K562 (cell line): ENCODE measurements at regions not wholly inside any gene's neighbourhood (a gene's known extent, or its start where the extent isn't known, plus 50 kb on each side); places are given as distances from the start of the nearest gene placed in this dataset.
A peak's percentile ranks its signal among the peaks of the same experiment; 100 is the strongest.

ENCODE experiments used
- BRD9 ChIP-seq: fragments of 450-650 bp; IDR thresholded peaks from 2 replicates; pipeline ENCODE4 v1.6.1; 2018; ENCODE audit warnings: low read depth; ENCODE audit not compliant: partially characterized antibody
- DNMT1 ChIP-seq: fragments of 450-650 bp; IDR thresholded peaks from 2 replicates; pipeline ENCODE4 v1.6.1; 2016; ENCODE audit warnings: antibody characterized with exemption, mild to moderate bottlenecking
- FOXA1 ChIP-seq: fragments of 450-650 bp; IDR thresholded peaks from 2 replicates; pipeline ENCODE4 v1.6.1; 2016; ENCODE audit warnings: mild to moderate bottlenecking, borderline replicate concordance
- FOXP1 ChIP-seq: sonication (generic); formaldehyde crosslinking; IDR thresholded peaks from 2 replicates; pipeline ENCODE4 v1.8.0; 2022; ENCODE audit warnings: mild to moderate bottlenecking, missing genetic modification reagents
- MCM2 ChIP-seq: fragments of 450-650 bp; IDR thresholded peaks from 2 replicates; pipeline ENCODE4 v1.6.1; 2017; ENCODE audit warnings: low read depth, mild to moderate bottlenecking
- PTRF ChIP-seq: fragments of 450-650 bp; IDR thresholded peaks from 2 replicates; pipeline ENCODE4 v1.6.1; 2016; ENCODE audit warnings: mild to moderate bottlenecking, missing genetic modification characterization, missing compliant biosample characterization
- TCF7L2 ChIP-seq: fragments of 150-350 bp; IDR thresholded peaks from 2 replicates; pipeline ENCODE4 v1.6.1; 2016; ENCODE audit warnings: low read depth, mild to moderate bottlenecking, low read length, moderate library complexity
- TF ChIP-seq, protein P1 (sequence below): sonication (generic); formaldehyde crosslinking; IDR thresholded peaks from 2 replicates; pipeline ENCODE4 v1.8.0; 2023; ENCODE audit warnings: mild to moderate bottlenecking, missing genetic modification reagents
- TF ChIP-seq, protein P2 (sequence below): fragments of 450-650 bp; formaldehyde crosslinking; IDR thresholded peaks from 2 replicates; pipeline ENCODE4 v1.4.0; 2020; ENCODE audit warnings: mild to moderate bottlenecking, mixed read lengths
- TF ChIP-seq, protein P3 (sequence below): sonication (generic); formaldehyde crosslinking; IDR thresholded peaks from 2 replicates; pipeline ENCODE4 v1.8.0; 2022; ENCODE audit warnings: mild to moderate bottlenecking, missing genetic modification reagents
- TF ChIP-seq, protein P4 (sequence below): sonication (generic); IDR thresholded peaks from 2 replicates; pipeline ENCODE4 v1.6.1; 2016
- TF ChIP-seq, protein P5 (sequence below): fragments of 450-650 bp; IDR thresholded peaks from 2 replicates; pipeline ENCODE4 v1.6.1; 2016; ENCODE audit warnings: antibody characterized with exemption
- TF ChIP-seq, protein P6 (sequence below): fragments of 450-650 bp; formaldehyde crosslinking; IDR thresholded peaks from 2 replicates; pipeline ENCODE4 v1.4.0; 2020; ENCODE audit warnings: mild to moderate bottlenecking, moderate library complexity

DNA sequence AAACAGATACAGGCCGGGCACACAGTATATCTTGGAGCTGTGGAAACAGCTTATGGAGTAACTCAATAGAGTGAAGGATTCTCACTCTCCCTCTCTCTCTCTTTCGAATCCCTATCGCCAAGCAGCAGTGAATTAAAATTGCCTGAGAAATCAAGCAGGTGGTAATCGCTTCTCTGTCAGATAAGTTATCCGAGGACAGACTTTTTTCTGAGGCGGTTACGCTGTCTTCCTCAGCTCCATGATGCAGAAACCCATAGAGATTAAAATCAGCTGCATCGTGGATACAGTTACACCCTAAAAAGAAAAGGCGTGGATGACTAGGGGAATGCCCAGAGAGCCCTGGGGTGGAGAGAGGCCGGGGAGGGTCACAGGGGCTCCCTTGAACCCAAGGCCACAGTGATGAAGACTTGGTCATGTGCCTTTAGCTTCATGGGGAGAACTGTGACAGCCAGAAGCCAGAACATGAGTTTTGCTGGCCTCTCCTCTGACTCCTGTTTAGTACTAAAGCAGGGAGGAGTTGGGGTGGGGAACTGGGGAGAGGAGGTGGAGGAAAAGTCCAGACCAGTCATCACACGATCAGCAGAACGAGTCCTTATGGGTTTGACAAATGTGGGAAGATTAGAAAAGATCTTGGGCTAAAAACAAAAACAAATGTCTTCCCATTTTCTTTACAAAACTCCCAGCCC, 138.8 kb upstream of the JARID2 start (continued):
- TF ChIP-seq, protein P1, sequence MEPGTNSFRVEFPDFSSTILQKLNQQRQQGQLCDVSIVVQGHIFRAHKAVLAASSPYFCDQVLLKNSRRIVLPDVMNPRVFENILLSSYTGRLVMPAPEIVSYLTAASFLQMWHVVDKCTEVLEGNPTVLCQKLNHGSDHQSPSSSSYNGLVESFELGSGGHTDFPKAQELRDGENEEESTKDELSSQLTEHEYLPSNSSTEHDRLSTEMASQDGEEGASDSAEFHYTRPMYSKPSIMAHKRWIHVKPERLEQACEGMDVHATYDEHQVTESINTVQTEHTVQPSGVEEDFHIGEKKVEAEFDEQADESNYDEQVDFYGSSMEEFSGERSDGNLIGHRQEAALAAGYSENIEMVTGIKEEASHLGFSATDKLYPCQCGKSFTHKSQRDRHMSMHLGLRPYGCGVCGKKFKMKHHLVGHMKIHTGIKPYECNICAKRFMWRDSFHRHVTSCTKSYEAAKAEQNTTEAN = no peak
- no peak for TF ChIP-seq DNMT1
- TF ChIP-seq, protein P2, sequence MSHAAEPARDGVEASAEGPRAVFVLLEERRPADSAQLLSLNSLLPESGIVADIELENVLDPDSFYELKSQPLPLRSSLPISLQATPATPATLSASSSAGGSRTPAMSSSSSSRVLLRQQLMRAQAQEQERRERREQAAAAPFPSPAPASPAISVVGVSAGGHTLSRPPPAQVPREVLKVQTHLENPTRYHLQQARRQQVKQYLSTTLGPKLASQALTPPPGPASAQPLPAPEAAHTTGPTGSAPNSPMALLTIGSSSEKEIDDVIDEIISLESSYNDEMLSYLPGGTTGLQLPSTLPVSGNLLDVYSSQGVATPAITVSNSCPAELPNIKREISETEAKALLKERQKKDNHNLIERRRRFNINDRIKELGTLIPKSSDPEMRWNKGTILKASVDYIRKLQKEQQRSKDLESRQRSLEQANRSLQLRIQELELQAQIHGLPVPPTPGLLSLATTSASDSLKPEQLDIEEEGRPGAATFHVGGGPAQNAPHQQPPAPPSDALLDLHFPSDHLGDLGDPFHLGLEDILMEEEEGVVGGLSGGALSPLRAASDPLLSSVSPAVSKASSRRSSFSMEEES (CRISPR knock-in tag) = no peak
- no peak; the same call in 1 of the 2 replicates for TF ChIP-seq PTRF
- TF ChIP-seq, protein P3, sequence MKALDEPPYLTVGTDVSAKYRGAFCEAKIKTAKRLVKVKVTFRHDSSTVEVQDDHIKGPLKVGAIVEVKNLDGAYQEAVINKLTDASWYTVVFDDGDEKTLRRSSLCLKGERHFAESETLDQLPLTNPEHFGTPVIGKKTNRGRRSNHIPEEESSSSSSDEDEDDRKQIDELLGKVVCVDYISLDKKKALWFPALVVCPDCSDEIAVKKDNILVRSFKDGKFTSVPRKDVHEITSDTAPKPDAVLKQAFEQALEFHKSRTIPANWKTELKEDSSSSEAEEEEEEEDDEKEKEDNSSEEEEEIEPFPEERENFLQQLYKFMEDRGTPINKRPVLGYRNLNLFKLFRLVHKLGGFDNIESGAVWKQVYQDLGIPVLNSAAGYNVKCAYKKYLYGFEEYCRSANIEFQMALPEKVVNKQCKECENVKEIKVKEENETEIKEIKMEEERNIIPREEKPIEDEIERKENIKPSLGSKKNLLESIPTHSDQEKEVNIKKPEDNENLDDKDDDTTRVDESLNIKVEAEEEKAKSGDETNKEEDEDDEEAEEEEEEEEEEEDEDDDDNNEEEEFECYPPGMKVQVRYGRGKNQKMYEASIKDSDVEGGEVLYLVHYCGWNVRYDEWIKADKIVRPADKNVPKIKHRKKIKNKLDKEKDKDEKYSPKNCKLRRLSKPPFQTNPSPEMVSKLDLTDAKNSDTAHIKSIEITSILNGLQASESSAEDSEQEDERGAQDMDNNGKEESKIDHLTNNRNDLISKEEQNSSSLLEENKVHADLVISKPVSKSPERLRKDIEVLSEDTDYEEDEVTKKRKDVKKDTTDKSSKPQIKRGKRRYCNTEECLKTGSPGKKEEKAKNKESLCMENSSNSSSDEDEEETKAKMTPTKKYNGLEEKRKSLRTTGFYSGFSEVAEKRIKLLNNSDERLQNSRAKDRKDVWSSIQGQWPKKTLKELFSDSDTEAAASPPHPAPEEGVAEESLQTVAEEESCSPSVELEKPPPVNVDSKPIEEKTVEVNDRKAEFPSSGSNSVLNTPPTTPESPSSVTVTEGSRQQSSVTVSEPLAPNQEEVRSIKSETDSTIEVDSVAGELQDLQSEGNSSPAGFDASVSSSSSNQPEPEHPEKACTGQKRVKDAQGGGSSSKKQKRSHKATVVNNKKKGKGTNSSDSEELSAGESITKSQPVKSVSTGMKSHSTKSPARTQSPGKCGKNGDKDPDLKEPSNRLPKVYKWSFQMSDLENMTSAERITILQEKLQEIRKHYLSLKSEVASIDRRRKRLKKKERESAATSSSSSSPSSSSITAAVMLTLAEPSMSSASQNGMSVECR (CRISPR knock-in tag) = no peak
- peak; percentile 5 for TF ChIP-seq BRD9
- TF ChIP-seq, protein P4, sequence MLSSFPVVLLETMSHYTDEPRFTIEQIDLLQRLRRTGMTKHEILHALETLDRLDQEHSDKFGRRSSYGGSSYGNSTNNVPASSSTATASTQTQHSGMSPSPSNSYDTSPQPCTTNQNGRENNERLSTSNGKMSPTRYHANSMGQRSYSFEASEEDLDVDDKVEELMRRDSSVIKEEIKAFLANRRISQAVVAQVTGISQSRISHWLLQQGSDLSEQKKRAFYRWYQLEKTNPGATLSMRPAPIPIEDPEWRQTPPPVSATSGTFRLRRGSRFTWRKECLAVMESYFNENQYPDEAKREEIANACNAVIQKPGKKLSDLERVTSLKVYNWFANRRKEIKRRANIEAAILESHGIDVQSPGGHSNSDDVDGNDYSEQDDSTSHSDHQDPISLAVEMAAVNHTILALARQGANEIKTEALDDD = peak; percentile 51; the same call in 1 of the 2 replicates
- no peak for TF ChIP-seq FOXA1
- TF ChIP-seq, protein P5, sequence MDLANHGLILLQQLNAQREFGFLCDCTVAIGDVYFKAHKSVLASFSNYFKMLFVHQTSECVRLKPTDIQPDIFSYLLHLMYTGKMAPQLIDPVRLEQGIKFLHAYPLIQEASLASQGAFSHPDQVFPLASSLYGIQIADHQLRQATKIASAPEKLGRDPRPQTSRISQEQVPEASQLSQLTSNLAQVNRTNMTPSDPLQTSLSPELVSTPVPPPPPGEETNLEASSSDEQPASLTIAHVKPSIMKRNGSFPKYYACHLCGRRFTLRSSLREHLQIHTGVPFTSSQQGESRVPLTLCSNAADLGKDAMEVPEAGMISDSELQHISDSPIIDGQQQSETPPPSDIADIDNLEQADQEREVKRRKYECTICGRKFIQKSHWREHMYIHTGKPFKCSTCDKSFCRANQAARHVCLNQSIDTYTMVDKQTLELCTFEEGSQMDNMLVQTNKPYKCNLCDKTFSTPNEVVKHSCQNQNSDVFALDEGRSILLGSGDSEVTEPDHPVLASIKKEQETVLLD = no peak; the same call in 1 of the 2 replicates
- no peak for TF ChIP-seq FOXP1 (CRISPR knock-in tag)
- no peak for TF ChIP-seq MCM2
- no peak for TF ChIP-seq TCF7L2
- TF ChIP-seq, protein P6, sequence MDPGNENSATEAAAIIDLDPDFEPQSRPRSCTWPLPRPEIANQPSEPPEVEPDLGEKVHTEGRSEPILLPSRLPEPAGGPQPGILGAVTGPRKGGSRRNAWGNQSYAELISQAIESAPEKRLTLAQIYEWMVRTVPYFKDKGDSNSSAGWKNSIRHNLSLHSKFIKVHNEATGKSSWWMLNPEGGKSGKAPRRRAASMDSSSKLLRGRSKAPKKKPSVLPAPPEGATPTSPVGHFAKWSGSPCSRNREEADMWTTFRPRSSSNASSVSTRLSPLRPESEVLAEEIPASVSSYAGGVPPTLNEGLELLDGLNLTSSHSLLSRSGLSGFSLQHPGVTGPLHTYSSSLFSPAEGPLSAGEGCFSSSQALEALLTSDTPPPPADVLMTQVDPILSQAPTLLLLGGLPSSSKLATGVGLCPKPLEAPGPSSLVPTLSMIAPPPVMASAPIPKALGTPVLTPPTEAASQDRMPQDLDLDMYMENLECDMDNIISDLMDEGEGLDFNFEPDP (CRISPR knock-in tag) = no peak
